ENCODE measurements at regions not wholly inside any gene's neighbourhood (a gene's known extent, or its start where the extent isn't known, plus 50 kb on each side); places are given as distances from the start of the nearest gene placed in this dataset.

DNA sequence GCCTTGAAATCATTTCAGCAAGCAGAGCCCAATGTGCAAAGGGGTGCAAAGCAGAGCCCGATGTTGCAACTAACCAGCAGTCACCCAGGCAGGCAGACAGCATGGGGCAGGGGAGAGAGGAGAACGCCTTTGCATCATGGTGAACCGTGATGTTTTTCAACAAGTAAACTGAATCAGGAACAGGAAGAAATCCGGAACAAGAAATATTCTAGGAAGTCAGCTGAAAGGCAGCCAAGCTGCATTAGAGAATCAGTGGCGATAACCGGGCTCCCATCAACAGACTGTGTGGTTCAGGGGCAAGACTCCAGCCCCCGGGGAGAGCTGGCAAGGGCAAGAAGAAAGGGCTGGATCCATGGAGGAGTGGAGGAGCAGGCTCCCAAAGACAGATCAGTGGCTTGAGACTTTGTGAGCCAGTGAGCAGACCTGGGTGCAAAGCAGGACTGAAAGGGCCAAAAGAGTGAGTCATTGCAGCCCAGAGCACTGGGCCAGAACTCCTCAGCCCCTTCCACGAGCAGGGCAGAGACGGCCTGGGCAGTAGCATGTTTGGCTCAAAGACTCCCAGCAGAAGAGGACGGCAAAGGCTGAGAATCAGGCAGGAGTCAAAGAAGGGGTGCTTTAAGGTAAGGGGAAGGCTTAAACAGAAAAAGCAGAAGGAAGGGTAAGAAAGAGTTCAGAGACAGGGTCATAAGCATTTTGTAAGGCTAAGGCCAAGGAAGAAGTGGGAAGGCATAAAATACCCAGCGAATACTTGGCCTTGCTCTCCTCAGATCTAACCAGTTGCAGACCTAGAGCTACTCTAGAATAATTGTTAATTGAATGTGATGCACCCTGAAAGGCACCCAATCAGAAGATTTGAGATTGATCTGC lies 155.0 kb downstream of the SETD4 start:
- no peak overlapping the region for H2BK5ac ChIP-seq (ENCODE audit: insufficient read length, low read length)
- Mint-ChIP-seq H3K36me3 (ENCODE audit: insufficient read depth in 1 of 3, low read depth in 3 of 3) (peaks cover 0 to 2% (median under 1%) of the 10 kb centered on the region in 3 experiments; a peak in 2 of 7 replicates), H3K27me3 (ENCODE audit: low read depth) (peaks cover 2% of the 10 kb centered on the region; the same call in 1 of the 2 replicates), H3K4me1 (peaks cover 8 to 14% of the 10 kb centered on the region in 2 experiments; a peak in 3 of 4 replicates), H3K27ac (peak overlapping the region in 2 of 3 experiments; percentile 9 to 21; a peak in 1 of 7 replicates), H3K9me3 (peaks cover 3 to 9% of the 10 kb centered on the region in 2 experiments; a peak in 2 of 5 replicates), H3K4me3 (no peak overlapping the region)
- H3K14ac ChIP-seq (ENCODE audit: insufficient read depth, low read length): no peak overlapping the region
- no CpG with 5 or more reads among the region's 11 CpGs for WGBS (ENCODE audit: extremely low coverage, insufficient read length, low lambda C conversion rate)
- H3K4me2 ChIP-seq (ENCODE audit: insufficient read depth, insufficient read length, low read length): no peak overlapping the region
- H3K9me3 ChIP-seq (ENCODE audit: control insufficient read depth, low read depth, low read length): no peaks in the 10 kb centered on the region
- H3K4ac ChIP-seq (ENCODE audit: low read depth, low read length): no peak overlapping the region
- H3K79me2 ChIP-seq (ENCODE audit: insufficient read depth, low read length): no peaks in the 10 kb centered on the region
- H2BK12ac ChIP-seq (ENCODE audit: insufficient read length, low read depth, low read length): no peak overlapping the region
- no peak overlapping the region for H3K27ac ChIP-seq (ENCODE audit: insufficient read length, low read depth, low read length)
- no peaks in the 10 kb centered on the region for H3K79me1 ChIP-seq (ENCODE audit: insufficient read depth, low read depth, low read length, poor library complexity, severe bottlenecking)
- no peak overlapping the region for H4K91ac ChIP-seq (ENCODE audit: insufficient read length, low read depth, low read length)
- H2BK15ac ChIP-seq (ENCODE audit: low read depth, low read length): no peak overlapping the region
- DNase-seq: no peak
- TF ChIP-seq, protein P1, sequence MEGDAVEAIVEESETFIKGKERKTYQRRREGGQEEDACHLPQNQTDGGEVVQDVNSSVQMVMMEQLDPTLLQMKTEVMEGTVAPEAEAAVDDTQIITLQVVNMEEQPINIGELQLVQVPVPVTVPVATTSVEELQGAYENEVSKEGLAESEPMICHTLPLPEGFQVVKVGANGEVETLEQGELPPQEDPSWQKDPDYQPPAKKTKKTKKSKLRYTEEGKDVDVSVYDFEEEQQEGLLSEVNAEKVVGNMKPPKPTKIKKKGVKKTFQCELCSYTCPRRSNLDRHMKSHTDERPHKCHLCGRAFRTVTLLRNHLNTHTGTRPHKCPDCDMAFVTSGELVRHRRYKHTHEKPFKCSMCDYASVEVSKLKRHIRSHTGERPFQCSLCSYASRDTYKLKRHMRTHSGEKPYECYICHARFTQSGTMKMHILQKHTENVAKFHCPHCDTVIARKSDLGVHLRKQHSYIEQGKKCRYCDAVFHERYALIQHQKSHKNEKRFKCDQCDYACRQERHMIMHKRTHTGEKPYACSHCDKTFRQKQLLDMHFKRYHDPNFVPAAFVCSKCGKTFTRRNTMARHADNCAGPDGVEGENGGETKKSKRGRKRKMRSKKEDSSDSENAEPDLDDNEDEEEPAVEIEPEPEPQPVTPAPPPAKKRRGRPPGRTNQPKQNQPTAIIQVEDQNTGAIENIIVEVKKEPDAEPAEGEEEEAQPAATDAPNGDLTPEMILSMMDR (conservative IDR thresholded peaks at IDR 0.05): no peak
- no peak overlapping the region for H2AK5ac ChIP-seq (ENCODE audit: insufficient read length, low read length)
- H4K20me1 ChIP-seq (ENCODE audit: control insufficient read depth, insufficient read depth, insufficient read length): no peaks in the 10 kb centered on the region
- H2AFZ ChIP-seq (ENCODE audit: low read length): no peak overlapping the region
- H3K18ac ChIP-seq (ENCODE audit: insufficient read length, low read depth, low read length): no peak overlapping the region
- H3K23ac ChIP-seq (ENCODE audit: insufficient read length, low read depth, low read length): no peak overlapping the region
- H4K8ac ChIP-seq (replicated peaks; ENCODE audit: insufficient read length, low read depth, low read length): no peak overlapping the region
- no peak overlapping the region for H2BK120ac ChIP-seq (ENCODE audit: low read depth, low read length, poor library complexity, severe bottlenecking)
- H3K4me1 ChIP-seq (ENCODE audit: insufficient read depth, low read length): no peaks in the 10 kb centered on the region
- H3K23me2 ChIP-seq (ENCODE audit: insufficient read length, low read depth, low read length, poor library complexity, severe bottlenecking): no peaks in the 10 kb centered on the region
- H3K56ac ChIP-seq (ENCODE audit: insufficient read length, low read depth, low read length): no peak overlapping the region
- H3K27me3 ChIP-seq (ENCODE audit: insufficient read depth, low read length): no peaks in the 10 kb centered on the region; the same call in 1 of the 2 replicates
- H3K9ac ChIP-seq (ENCODE audit: extremely low read depth, insufficient read length, low read length): no peak overlapping the region
- no peak overlapping the region for H2BK20ac ChIP-seq (ENCODE audit: low read depth, low read length, poor library complexity, severe bottlenecking)
- H3T11ph ChIP-seq (ENCODE audit: low read length): no peak overlapping the region
- H4K5ac ChIP-seq (ENCODE audit: insufficient read length, low read depth, low read length): no peak overlapping the region

All from H9 (cell line).